Sigmoid colon (tissue), 4 donors: ENCODE measurements at regions not wholly inside any gene's neighbourhood (a gene's known extent, or its start where the extent isn't known, plus 50 kb on each side); places are given as distances from the start of the nearest gene placed in this dataset.

ENCODE experiments used
- EP300 ChIP-seq, 4 donors: sonication (generic); formaldehyde crosslinking; IDR thresholded peaks; one replicate each; pipeline ENCODE4 v1.6.1; 2017; ENCODE audit warnings: antibody characterized with exemption in 4 of 4
- POLR2A ChIP-seq, 2 donors: fragments of 450-650 bp; IDR thresholded peaks; one replicate each; pipeline ENCODE4 v1.6.1; 2016; ENCODE audit warnings: antibody characterized with exemption in 2 of 2, mild to moderate bottlenecking in 2 of 2, moderate library complexity in 2 of 2
- POLR2AphosphoS5 ChIP-seq, 4 donors: sonication (generic); formaldehyde crosslinking; IDR thresholded peaks; one replicate each; pipeline ENCODE4 v1.6.1; 2017; ENCODE audit warnings: antibody characterized with exemption in 4 of 4
- TF ChIP-seq, protein P1 (sequence below), 4 experiments: fragments of 450-650 bp in 3 of 4; fragments of 200-600 bp in 1 of 4; IDR thresholded peaks; one replicate each; pipeline ENCODE4 v1.5.1; 2016 to 2019; ENCODE audit warnings: antibody characterized with exemption in 4 of 4, mild to moderate bottlenecking in 3 of 4, moderate library complexity in 2 of 4

- TF ChIP-seq, protein P1, sequence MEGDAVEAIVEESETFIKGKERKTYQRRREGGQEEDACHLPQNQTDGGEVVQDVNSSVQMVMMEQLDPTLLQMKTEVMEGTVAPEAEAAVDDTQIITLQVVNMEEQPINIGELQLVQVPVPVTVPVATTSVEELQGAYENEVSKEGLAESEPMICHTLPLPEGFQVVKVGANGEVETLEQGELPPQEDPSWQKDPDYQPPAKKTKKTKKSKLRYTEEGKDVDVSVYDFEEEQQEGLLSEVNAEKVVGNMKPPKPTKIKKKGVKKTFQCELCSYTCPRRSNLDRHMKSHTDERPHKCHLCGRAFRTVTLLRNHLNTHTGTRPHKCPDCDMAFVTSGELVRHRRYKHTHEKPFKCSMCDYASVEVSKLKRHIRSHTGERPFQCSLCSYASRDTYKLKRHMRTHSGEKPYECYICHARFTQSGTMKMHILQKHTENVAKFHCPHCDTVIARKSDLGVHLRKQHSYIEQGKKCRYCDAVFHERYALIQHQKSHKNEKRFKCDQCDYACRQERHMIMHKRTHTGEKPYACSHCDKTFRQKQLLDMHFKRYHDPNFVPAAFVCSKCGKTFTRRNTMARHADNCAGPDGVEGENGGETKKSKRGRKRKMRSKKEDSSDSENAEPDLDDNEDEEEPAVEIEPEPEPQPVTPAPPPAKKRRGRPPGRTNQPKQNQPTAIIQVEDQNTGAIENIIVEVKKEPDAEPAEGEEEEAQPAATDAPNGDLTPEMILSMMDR (IDR thresholded peaks at IDR 0.05), result no peak
- TF ChIP-seq POLR2A (IDR thresholded peaks at IDR 0.05), result no peak
- no peak for TF ChIP-seq POLR2AphosphoS5 (IDR thresholded peaks at IDR 0.05)
- TF ChIP-seq EP300 (IDR thresholded peaks at IDR 0.05), result no peak
Measured at GRCh38 chr17:34741967-34742366, 162.6 kb downstream of the TMEM132E start.
